ENCODE measurements at regions not wholly inside any gene's neighbourhood (a gene's known extent, or its start where the extent isn't known, plus 50 kb on each side); places are given as distances from the start of the nearest gene placed in this dataset.

- TF ChIP-seq, protein P1, sequence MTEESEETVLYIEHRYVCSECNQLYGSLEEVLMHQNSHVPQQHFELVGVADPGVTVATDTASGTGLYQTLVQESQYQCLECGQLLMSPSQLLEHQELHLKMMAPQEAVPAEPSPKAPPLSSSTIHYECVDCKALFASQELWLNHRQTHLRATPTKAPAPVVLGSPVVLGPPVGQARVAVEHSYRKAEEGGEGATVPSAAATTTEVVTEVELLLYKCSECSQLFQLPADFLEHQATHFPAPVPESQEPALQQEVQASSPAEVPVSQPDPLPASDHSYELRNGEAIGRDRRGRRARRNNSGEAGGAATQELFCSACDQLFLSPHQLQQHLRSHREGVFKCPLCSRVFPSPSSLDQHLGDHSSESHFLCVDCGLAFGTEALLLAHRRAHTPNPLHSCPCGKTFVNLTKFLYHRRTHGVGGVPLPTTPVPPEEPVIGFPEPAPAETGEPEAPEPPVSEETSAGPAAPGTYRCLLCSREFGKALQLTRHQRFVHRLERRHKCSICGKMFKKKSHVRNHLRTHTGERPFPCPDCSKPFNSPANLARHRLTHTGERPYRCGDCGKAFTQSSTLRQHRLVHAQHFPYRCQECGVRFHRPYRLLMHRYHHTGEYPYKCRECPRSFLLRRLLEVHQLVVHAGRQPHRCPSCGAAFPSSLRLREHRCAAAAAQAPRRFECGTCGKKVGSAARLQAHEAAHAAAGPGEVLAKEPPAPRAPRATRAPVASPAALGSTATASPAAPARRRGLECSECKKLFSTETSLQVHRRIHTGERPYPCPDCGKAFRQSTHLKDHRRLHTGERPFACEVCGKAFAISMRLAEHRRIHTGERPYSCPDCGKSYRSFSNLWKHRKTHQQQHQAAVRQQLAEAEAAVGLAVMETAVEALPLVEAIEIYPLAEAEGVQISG (CRISPR knock-in tag; IDR thresholded peaks at IDR 0.05), result no peak
- TF ChIP-seq MEIS1 (CRISPR knock-in tag; IDR thresholded peaks at IDR 0.05; ENCODE audit: borderline replicate concordance) (no peak), REXO4 (CRISPR knock-in tag; IDR thresholded peaks at IDR 0.05; ENCODE audit: borderline replicate concordance) (no peak), ZBED4 (CRISPR knock-in tag; IDR thresholded peaks at IDR 0.05; ENCODE audit: borderline replicate concordance) (peak; percentile 72; the same call in 1 of the 2 replicates)
- TF ChIP-seq, protein P2, sequence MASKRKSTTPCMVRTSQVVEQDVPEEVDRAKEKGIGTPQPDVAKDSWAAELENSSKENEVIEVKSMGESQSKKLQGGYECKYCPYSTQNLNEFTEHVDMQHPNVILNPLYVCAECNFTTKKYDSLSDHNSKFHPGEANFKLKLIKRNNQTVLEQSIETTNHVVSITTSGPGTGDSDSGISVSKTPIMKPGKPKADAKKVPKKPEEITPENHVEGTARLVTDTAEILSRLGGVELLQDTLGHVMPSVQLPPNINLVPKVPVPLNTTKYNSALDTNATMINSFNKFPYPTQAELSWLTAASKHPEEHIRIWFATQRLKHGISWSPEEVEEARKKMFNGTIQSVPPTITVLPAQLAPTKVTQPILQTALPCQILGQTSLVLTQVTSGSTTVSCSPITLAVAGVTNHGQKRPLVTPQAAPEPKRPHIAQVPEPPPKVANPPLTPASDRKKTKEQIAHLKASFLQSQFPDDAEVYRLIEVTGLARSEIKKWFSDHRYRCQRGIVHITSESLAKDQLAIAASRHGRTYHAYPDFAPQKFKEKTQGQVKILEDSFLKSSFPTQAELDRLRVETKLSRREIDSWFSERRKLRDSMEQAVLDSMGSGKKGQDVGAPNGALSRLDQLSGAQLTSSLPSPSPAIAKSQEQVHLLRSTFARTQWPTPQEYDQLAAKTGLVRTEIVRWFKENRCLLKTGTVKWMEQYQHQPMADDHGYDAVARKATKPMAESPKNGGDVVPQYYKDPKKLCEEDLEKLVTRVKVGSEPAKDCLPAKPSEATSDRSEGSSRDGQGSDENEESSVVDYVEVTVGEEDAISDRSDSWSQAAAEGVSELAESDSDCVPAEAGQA (IDR thresholded peaks at IDR 0.05; ENCODE audit: low read depth), result no peak
- TF ChIP-seq, protein P2 (CRISPR knock-in tag; IDR thresholded peaks at IDR 0.05; ENCODE audit: borderline replicate concordance), result no peak
Measured at GRCh38 chr6:168388641-168389633, 52.0 kb upstream of the SMOC2 start (continued).

Data from HepG2 (cell line).